Osteocyte (in vitro differentiated cells): ENCODE measurements at regions not wholly inside any gene's neighbourhood (a gene's known extent, or its start where the extent isn't known, plus 50 kb on each side); places are given as distances from the start of the nearest gene placed in this dataset.

ENCODE experiments used
- DNase-seq: peaks from one replicate; pipeline ENCODE4 v3.0.0; 2021; ENCODE audit warnings: mixed read lengths; ENCODE audit not compliant: unreplicated experiment; ENCODE audit errors: extremely low spot score
- H3K27ac Mint-ChIP-seq: one replicate; pipeline ENCODE4 v1.8.0; 2021; ENCODE audit warnings: mild to moderate bottlenecking, mixed read lengths; ENCODE audit not compliant: unreplicated experiment
- H3K27me3 Mint-ChIP-seq: one replicate; pipeline ENCODE4 v1.8.0; 2021; ENCODE audit warnings: mixed read lengths; ENCODE audit not compliant: unreplicated experiment
- H3K36me3 Mint-ChIP-seq: one replicate; pipeline ENCODE4 v1.8.0; 2021; ENCODE audit warnings: mixed read lengths; ENCODE audit not compliant: unreplicated experiment
- H3K4me1 Mint-ChIP-seq: one replicate; pipeline ENCODE4 v1.8.0; 2021; ENCODE audit warnings: mixed read lengths; ENCODE audit not compliant: unreplicated experiment
- H3K4me3 Mint-ChIP-seq: one replicate; pipeline ENCODE4 v1.8.0; 2021; ENCODE audit warnings: mild to moderate bottlenecking, moderate library complexity, mixed read lengths; ENCODE audit not compliant: unreplicated experiment
- H3K9me3 Mint-ChIP-seq: one replicate; pipeline ENCODE4 v1.8.0; 2021; ENCODE audit warnings: mixed read lengths; ENCODE audit not compliant: unreplicated experiment
- CTCF ChIP-seq: fragments of 200-600 bp; sonication (generic); IDR thresholded peaks from 2 replicates; pipeline ENCODE4 v1.5.0; 2021; ENCODE audit warnings: antibody characterized with exemption, mild to moderate bottlenecking, moderate library complexity

DNA sequence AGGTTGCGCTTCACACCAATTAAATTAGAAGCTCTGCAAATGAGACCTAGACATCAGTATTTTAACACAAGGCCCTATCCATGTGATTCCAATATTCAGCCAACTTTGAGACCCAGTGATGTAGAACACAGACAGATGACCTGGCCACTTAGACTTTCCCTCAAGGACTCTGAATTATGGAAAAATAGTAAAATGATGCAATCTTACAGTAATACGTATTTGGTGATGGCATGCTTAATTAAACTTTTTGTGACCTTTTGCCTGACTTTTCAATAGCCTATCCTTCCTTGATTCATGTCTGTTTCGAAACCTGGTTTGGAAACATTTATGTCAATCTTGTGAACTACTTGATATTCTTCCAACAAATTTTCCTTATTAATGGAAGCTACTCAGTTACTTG is 521.2 kb downstream of the KCNA4 start:
- Mint-ChIP-seq H3K36me3 (no peaks in the 10 kb centered on the region), H3K4me3 (no peak overlapping the region), H3K4me1 (no peaks in the 10 kb centered on the region)

GRCh38 chr11:29490938-29491337 is 525.9 kb downstream of the KCNA4 start:
- Mint-ChIP-seq H3K27ac (no peak overlapping the region), H3K36me3 (no peaks in the 10 kb centered on the region), H3K9me3 (no peaks in the 10 kb centered on the region), H3K4me3 (no peak overlapping the region), H3K4me1 (no peaks in the 10 kb centered on the region), H3K27me3 (no peaks in the 10 kb centered on the region)
- no peak for DNase-seq
- no peak for TF ChIP-seq CTCF

More for the DNA sequence above, 521.2 kb downstream of the KCNA4 start:
- H3K9me3 Mint-ChIP-seq: no peaks in the 10 kb centered on the region
- TF ChIP-seq CTCF: no peak
- H3K27me3 Mint-ChIP-seq: peaks cover 4% of the 10 kb centered on the region
- H3K27ac Mint-ChIP-seq: no peak overlapping the region
- no peak for DNase-seq

- TF ChIP-seq CTCF: no peak
- H3K4me1 Mint-ChIP-seq: no peaks in the 10 kb centered on the region
- no peak overlapping the region for H3K4me3 Mint-ChIP-seq
- H3K27ac Mint-ChIP-seq: no peak overlapping the region
- DNase-seq: no peak
- H3K9me3 Mint-ChIP-seq: no peaks in the 10 kb centered on the region
- no peaks in the 10 kb centered on the region for H3K27me3 Mint-ChIP-seq
- no peaks in the 10 kb centered on the region for H3K36me3 Mint-ChIP-seq
Observed at GRCh38 chr11:29486301-29486700, 530.5 kb downstream of the KCNA4 start.

GRCh38 chr11:29485641-29486040 is 531.2 kb downstream of the KCNA4 start:
- TF ChIP-seq CTCF: no peak
- H3K27ac Mint-ChIP-seq: no peak overlapping the region
- no peaks in the 10 kb centered on the region for H3K4me1 Mint-ChIP-seq
- DNase-seq: no peak
- no peaks in the 10 kb centered on the region for H3K27me3 Mint-ChIP-seq
- no peak overlapping the region for H3K4me3 Mint-ChIP-seq
- H3K36me3 Mint-ChIP-seq: no peaks in the 10 kb centered on the region
- no peaks in the 10 kb centered on the region for H3K9me3 Mint-ChIP-seq

DNA sequence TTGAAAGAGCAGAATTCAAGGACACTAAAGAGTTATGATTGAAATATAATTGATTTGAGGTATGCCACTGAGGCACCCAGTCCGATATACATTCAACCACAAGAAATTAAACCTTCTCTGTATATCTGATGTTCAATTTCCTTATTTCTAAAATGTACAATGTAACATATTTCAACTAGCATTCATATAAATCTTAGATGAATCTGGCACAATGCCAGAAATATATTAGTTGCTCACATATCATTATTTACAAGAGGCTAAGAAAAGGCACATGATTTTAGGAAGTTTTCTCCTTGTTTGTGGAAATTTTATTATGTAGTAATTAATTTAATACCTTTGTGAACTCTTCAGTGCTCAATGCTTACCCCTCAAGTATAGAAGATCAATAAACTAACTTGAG is 532.3 kb downstream of the KCNA4 start:
- Mint-ChIP-seq H3K27me3 (no peaks in the 10 kb centered on the region), H3K36me3 (no peaks in the 10 kb centered on the region), H3K9me3 (no peaks in the 10 kb centered on the region), H3K4me3 (no peak overlapping the region), H3K27ac (no peak overlapping the region), H3K4me1 (no peaks in the 10 kb centered on the region)
- no peak for TF ChIP-seq CTCF
- DNase-seq: no peak
